Body of pancreas (tissue), 4 donors: ENCODE measurements at regions not wholly inside any gene's neighbourhood (a gene's known extent, or its start where the extent isn't known, plus 50 kb on each side); places are given as distances from the start of the nearest gene placed in this dataset.

Experiments
- ATAC-seq: fragments of 150-250 bp; one replicate; pipeline ENCODE4 v1.9.1; 2016
- DNase-seq, 4 donors: peaks; one replicate each; pipeline ENCODE4 v3.0.0-alpha.2; 2019
- H3K27ac ChIP-seq, 4 donors: fragments of 200-600 bp; sonication (generic); 1 replicate in 3 of 4; 2 replicates in 1 of 4; pipeline versions ENCODE4 v1.5.1 to v1.6.1; 2016 to 2019; ENCODE audit warnings: mild to moderate bottlenecking in 1 of 4, mixed read lengths in 1 of 4, moderate library complexity in 1 of 4
- H3K27me3 ChIP-seq, 2 donors: fragments of 200-600 bp; sonication (generic); one replicate each; pipeline ENCODE4 v1.6.0; 2016; ENCODE audit warnings: mild to moderate bottlenecking in 1 of 2
- H3K36me3 ChIP-seq, 2 donors: fragments of 200-600 bp; sonication (generic); replicated peaks in 1 of 2; 2 replicates each; pipeline ENCODE4 v1.5.1; 2016; ENCODE audit warnings: low read depth in 2 of 2; ENCODE audit not compliant: insufficient read depth in 1 of 2
- H3K4me1 ChIP-seq: fragments of 200-600 bp; sonication (generic); one replicate; pipeline ENCODE4 v1.6.0; 2016
- H3K4me3 ChIP-seq, 2 donors: fragments of 200-600 bp; sonication (generic); 1 replicate in 1 of 2; 2 replicates in 1 of 2; pipeline ENCODE4 v1.5.1; 2016 to 2019
- H3K9me3 ChIP-seq, 3 donors: fragments of 200-600 bp; sonication (generic); 1 replicate in 2 of 3; 2 replicates in 1 of 3; pipeline ENCODE4 v1.5.1; 2016
- CTCF ChIP-seq, 7 experiments: fragments of 450-650 bp in 4 of 7; fragments of 200-600 bp in 3 of 7; sonication (generic) in 3 of 7; IDR thresholded peaks; one replicate each; pipeline ENCODE4 v1.5.1; 2016 to 2019; ENCODE audit warnings: antibody characterized with exemption in 7 of 7
- POLR2A ChIP-seq, 3 donors: fragments of 450-650 bp; IDR thresholded peaks; one replicate each; pipeline ENCODE4 v1.6.1; 2016; ENCODE audit warnings: antibody characterized with exemption in 3 of 3, mild to moderate bottlenecking in 2 of 3
- WGBS, 2 donors: methylation state at CpG; one replicate each; pipeline ENCODE4 v1.1.5; 2017; 5-methylcytosine and 5-hydroxymethylcytosine counted together
- intact Hi-C: fragments of 100-400 bp; cut with DNase I; formaldehyde crosslinking; loops from one replicate; pipeline ENCODE4 v1.15.1; 2023

- Histone ChIP-seq H3K27ac (no peak overlapping the region), H3K27me3 (no peaks in the 10 kb centered on the region), H3K4me1 (no peaks in the 10 kb centered on the region), H3K4me3 (no peak overlapping the region), H3K9me3 (no peaks in the 10 kb centered on the region), H3K36me3 (no peaks in the 10 kb centered on the region)
- intact Hi-C loops = no loop called here
- ATAC-seq (no peak), DNase-seq (no peak)
- TF ChIP-seq CTCF (IDR thresholded peaks at IDR 0.05) (no peak), POLR2A (IDR thresholded peaks at IDR 0.05) (no peak)
- whole genome bisulfite sequencing, 2 donors = 78 to 81% methylated on average over 13 of the region's 13 CpGs
These were observed 394.1 kb upstream of the TNRC6C start for GRCh38 chr17:77564278-77564920.

- DNase-seq (no peak), ATAC-seq (no peak)
- no peaks in the 10 kb centered on the region for H3K9me3 ChIP-seq
- no peaks in the 10 kb centered on the region for H3K4me1 ChIP-seq
- peaks cover 0 to 3% of the 10 kb centered on the region in 2 donors for H3K27me3 ChIP-seq
- H3K27ac ChIP-seq = no peak overlapping the region
- 68 to 81% methylated on average over 3 to 7 of the region's 7 CpGs for WGBS, 2 donors
- intact Hi-C loops = no loop called here
- H3K4me3 ChIP-seq = no peak overlapping the region
- no peak for TF ChIP-seq CTCF (IDR thresholded peaks at IDR 0.05)
- TF ChIP-seq POLR2A (IDR thresholded peaks at IDR 0.05) = no peak
- H3K36me3 ChIP-seq = no peaks in the 10 kb centered on the region
These were observed 393.3 kb upstream of the TNRC6C start for GRCh38 chr17:77565166-77565565.

GRCh38 chr17:77566151-77566550 is 392.4 kb upstream of the TNRC6C start:
- ATAC-seq = no peak
- intact Hi-C loops = no loop called here
- TF ChIP-seq POLR2A (IDR thresholded peaks at IDR 0.05) (no peak), CTCF (IDR thresholded peaks at IDR 0.05) (no peak)
- 61 to 69% methylated on average over 7 of the region's 7 CpGs for WGBS, 2 donors
- DNase-seq = no peak
- peaks cover 0 to 11% of the 10 kb centered on the region in 2 donors for H3K27me3 ChIP-seq
- no peak overlapping the region for H3K4me3 ChIP-seq
- no peak overlapping the region for H3K27ac ChIP-seq
- no peaks in the 10 kb centered on the region for H3K4me1 ChIP-seq
- H3K36me3 ChIP-seq = no peaks in the 10 kb centered on the region
- no peaks in the 10 kb centered on the region for H3K9me3 ChIP-seq

DNA sequence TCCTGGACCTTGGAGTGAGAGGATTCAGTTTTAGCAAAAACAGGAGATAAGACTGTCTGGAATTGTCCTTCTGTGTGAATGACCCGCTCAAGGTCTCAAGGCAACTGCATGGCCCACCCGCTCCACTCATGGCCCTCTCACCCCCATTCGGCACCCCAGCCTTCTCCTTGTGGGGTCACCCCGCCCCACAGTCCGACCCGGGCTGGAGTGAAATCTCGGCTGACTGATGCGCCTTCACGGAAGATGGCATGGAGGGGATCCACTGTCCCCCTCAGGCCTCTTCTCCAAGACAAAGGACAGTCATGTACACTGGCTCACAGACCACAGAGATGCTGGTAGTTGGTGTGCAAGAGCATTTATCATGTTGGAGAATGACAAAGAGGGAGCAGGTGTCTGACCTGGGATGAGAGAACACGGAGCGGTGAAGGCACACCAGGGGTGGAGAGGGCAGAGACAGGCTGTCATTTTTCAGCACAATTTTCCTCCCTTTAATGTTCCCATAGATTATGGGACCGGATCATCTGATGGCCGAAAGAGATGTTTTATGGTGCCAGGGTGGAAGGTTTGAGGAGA is 391.9 kb upstream of the TNRC6C start:
- no peak for TF ChIP-seq POLR2A (IDR thresholded peaks at IDR 0.05)
- no peak for TF ChIP-seq CTCF (IDR thresholded peaks at IDR 0.05)
- ATAC-seq = no peak
- no peaks in the 10 kb centered on the region for H3K4me1 ChIP-seq
- H3K36me3 ChIP-seq = no peaks in the 10 kb centered on the region
- H3K27ac ChIP-seq = no peak overlapping the region
- H3K27me3 ChIP-seq = peaks cover 0 to 13% of the 10 kb centered on the region in 2 donors
- no peak for DNase-seq
- WGBS, 2 donors = 82 to 85% methylated on average over 13 of the region's 13 CpGs
- H3K9me3 ChIP-seq = no peaks in the 10 kb centered on the region
- intact Hi-C loops = no loop called here
- no peak overlapping the region for H3K4me3 ChIP-seq

GRCh38 chr17:77568540-77568939 is 390.0 kb upstream of the TNRC6C start:
- intact Hi-C loops = no loop called here
- TF ChIP-seq CTCF (IDR thresholded peaks at IDR 0.05) = no peak
- no peak for TF ChIP-seq POLR2A (IDR thresholded peaks at IDR 0.05)
- no peaks in the 10 kb centered on the region for H3K4me1 ChIP-seq
- H3K9me3 ChIP-seq = no peaks in the 10 kb centered on the region
- ATAC-seq (no peak), DNase-seq (no peak)
- no peaks in the 10 kb centered on the region for H3K36me3 ChIP-seq
- no peak overlapping the region for H3K4me3 ChIP-seq
- H3K27me3 ChIP-seq = peaks cover 0 to 13% of the 10 kb centered on the region in 2 donors
- H3K27ac ChIP-seq = no peak overlapping the region
- WGBS, 2 donors = 74 to 79% methylated on average over 7 of the region's 7 CpGs
